Ishikawa (cell line): ENCODE measurements at regions not wholly inside any gene's neighbourhood (a gene's known extent, or its start where the extent isn't known, plus 50 kb on each side); places are given as distances from the start of the nearest gene placed in this dataset.

Experiments
- CEBPB ChIP-seq: IDR thresholded peaks from 2 replicates; pipeline ENCODE4 v1.6.1; 2012
- CREB1 ChIP-seq: IDR thresholded peaks from 2 replicates; pipeline ENCODE4 v1.6.1; 2012; ENCODE audit warnings: low read depth
- EGR1 ChIP-seq: IDR thresholded peaks from 2 replicates; pipeline ENCODE4 v1.6.1; 2012
- EP300 ChIP-seq: IDR thresholded peaks from 2 replicates; pipeline ENCODE4 v1.6.1; 2012; ENCODE audit warnings: borderline replicate concordance
- FOXM1 ChIP-seq: IDR thresholded peaks from 2 replicates; pipeline ENCODE4 v1.6.1; 2012; ENCODE audit warnings: low read depth, borderline replicate concordance
- NFIC ChIP-seq: IDR thresholded peaks from 2 replicates; pipeline ENCODE4 v1.6.1; 2012
- RAD21 ChIP-seq: IDR thresholded peaks from 2 replicates; pipeline ENCODE4 v1.6.1; 2012; ENCODE audit warnings: low read depth
- TAF1 ChIP-seq: IDR thresholded peaks from 2 replicates; pipeline ENCODE4 v1.6.1; 2012; ENCODE audit warnings: low read depth, mild to moderate bottlenecking
- TCF12 ChIP-seq: IDR thresholded peaks from 2 replicates; pipeline ENCODE4 v1.6.1; 2012; ENCODE audit warnings: low read depth
- TEAD4 ChIP-seq: IDR thresholded peaks from 2 replicates; pipeline ENCODE4 v1.6.1; 2012
- YY1 ChIP-seq: IDR thresholded peaks from 2 replicates; pipeline ENCODE4 v1.6.1; 2012; ENCODE audit warnings: low read depth
- ZBTB7A ChIP-seq: IDR thresholded peaks from 2 replicates; pipeline ENCODE4 v1.6.1; 2012; ENCODE audit warnings: low read depth
- TF ChIP-seq, protein P1 (sequence below): IDR thresholded peaks from 2 replicates; pipeline ENCODE4 v1.6.1; 2012; ENCODE audit warnings: low read depth, mild to moderate bottlenecking
- TF ChIP-seq, protein P2 (sequence below): IDR thresholded peaks from 2 replicates; pipeline ENCODE4 v1.6.1; 2012
- TF ChIP-seq, protein P3 (sequence below): IDR thresholded peaks from 2 replicates; pipeline ENCODE4 v1.6.1; 2012

DNA sequence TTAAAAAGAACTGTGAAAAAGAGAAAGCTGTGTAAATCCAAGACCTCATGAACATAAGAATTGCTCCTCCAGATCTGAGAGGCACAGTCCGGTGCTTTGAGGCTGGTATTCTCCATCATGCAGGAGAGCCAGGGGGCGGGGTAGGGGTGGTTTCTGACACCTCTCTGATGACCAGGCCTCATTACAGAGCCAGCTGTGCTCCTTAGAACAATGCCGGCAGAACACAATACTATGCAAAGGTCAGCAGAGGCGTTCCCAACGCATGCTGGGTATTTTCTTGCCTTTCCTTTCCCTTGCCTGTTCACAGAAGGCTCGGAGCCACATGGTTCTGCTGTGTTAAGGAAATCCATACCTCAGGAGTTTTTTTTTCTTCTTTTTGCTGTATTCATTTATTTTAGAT lies 91.2 kb upstream of the SOD3 start:
- no peak for TF ChIP-seq EP300
- TF ChIP-seq ZBTB7A, result no peak
- TF ChIP-seq, protein P1, sequence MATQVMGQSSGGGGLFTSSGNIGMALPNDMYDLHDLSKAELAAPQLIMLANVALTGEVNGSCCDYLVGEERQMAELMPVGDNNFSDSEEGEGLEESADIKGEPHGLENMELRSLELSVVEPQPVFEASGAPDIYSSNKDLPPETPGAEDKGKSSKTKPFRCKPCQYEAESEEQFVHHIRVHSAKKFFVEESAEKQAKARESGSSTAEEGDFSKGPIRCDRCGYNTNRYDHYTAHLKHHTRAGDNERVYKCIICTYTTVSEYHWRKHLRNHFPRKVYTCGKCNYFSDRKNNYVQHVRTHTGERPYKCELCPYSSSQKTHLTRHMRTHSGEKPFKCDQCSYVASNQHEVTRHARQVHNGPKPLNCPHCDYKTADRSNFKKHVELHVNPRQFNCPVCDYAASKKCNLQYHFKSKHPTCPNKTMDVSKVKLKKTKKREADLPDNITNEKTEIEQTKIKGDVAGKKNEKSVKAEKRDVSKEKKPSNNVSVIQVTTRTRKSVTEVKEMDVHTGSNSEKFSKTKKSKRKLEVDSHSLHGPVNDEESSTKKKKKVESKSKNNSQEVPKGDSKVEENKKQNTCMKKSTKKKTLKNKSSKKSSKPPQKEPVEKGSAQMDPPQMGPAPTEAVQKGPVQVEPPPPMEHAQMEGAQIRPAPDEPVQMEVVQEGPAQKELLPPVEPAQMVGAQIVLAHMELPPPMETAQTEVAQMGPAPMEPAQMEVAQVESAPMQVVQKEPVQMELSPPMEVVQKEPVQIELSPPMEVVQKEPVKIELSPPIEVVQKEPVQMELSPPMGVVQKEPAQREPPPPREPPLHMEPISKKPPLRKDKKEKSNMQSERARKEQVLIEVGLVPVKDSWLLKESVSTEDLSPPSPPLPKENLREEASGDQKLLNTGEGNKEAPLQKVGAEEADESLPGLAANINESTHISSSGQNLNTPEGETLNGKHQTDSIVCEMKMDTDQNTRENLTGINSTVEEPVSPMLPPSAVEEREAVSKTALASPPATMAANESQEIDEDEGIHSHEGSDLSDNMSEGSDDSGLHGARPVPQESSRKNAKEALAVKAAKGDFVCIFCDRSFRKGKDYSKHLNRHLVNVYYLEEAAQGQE, result no peak
- TF ChIP-seq NFIC, result no peak
- TF ChIP-seq, protein P2, sequence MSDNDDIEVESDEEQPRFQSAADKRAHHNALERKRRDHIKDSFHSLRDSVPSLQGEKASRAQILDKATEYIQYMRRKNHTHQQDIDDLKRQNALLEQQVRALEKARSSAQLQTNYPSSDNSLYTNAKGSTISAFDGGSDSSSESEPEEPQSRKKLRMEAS, result 0 out of 2 replicates have a peak, but pooled peaks have one; percentile 18
- TF ChIP-seq TEAD4, result no peak

DNA sequence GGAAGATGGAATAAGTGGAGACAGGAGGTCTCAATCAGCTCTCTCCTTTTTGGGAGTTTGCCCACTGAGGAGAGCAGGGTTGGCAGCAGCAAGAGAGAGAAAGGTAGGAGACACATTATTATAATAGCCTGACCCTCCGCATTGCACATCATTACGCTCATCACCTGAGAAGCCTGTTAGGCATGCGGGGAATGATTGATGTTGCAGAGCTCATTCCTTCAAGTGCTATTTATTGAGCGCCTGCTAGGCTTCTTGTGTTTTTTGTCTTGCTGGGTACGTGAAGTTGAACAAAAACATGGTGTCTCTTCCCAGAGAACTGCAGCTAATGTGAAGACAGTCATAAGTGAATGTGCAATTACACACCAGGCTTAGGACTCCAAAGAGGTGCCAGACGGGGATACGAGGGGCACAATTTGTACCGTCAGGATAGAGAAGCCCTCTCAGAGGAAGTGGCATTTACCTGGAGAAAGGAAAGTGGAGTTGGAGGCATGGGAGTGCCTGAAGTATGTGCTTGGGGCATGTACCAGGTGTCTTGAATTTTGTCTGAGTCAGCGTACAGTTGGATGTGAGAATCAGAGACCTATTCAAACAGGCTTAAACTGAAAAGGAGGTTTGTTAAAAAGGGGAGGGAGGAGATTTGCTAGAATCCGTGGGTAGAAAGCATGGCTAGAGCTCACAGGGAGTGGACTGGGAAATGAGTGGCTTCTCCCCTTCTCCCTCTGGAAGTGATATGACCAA lies 90.2 kb upstream of the SOD3 start:
- TF ChIP-seq, protein P2, result no peak
- TF ChIP-seq ZBTB7A (no peak), EP300 (no peak)

DNA sequence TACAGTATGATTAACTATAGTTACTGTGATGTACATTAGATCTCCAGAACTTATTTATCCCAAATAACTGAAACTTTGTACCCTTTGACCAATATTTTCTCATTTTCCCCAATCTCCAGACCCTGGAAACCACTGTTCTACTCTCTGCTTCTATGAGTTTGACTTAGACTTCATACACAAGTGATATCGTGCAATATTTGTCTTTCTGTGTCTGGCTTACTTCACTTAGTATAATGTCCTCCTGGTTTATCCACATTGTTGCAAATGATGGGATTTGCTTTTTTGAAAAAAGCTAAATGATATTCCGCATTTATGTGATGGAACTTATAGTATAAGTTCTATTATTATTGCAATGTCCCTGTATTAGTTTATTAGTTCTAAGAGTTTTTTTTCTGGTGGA lies 81.8 kb upstream of the SOD3 start:
- TF ChIP-seq FOXM1 (no peak), EP300 (no peak), ZBTB7A (no peak), CEBPB (peak; percentile 7; the same call in 1 of the 2 replicates)
- TF ChIP-seq, protein P3, sequence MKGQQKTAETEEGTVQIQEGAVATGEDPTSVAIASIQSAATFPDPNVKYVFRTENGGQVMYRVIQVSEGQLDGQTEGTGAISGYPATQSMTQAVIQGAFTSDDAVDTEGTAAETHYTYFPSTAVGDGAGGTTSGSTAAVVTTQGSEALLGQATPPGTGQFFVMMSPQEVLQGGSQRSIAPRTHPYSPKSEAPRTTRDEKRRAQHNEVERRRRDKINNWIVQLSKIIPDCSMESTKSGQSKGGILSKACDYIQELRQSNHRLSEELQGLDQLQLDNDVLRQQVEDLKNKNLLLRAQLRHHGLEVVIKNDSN, result no peak

DNA sequence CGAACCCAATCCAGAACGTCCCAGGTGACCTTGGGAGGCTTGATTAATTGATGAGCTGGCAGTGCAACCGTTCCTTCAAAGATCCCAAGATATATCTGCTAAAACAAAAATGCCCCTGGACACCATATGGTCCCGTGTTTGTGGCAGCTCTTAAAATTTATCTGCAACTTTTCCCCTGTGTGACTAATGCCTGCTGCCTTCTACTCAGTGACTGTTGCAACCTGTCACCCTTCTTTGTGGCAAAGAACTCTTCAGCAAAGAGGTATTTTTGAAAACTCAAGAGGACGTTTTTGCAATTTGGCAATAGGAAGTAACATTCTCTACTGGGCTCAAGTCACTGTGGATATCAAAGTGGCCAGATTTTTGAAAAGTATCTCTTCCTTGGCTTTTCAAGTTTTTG lies 75.8 kb upstream of the SOD3 start:
- TF ChIP-seq, protein P1, result no peak
- TF ChIP-seq NFIC (no peak), CREB1 (no peak), CEBPB (no peak), ZBTB7A (no peak), FOXM1 (no peak), YY1 (no peak), RAD21 (no peak)
- TF ChIP-seq, protein P2, result no peak
- TF ChIP-seq, protein P3, result no peak

DNA sequence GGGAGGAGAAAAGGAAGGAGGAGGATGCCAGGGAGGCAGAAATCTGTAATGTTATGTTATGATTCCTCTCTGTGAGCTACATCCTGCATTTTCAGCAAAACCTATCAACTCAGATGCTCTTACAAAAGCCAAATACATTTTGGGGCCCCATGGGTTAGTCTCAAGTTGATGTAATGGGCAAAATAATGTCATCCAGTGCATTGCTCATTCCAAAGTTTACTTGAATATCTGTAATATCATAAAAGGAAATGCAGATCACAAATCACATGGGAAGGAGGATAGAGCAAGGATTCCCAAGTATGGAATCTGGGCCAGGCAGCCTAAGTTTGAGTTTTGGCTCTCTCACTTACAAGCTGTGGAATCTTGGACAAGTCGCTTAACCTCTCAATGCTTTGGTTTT lies 74.9 kb upstream of the SOD3 start:
- TF ChIP-seq FOXM1, result no peak
- TF ChIP-seq EGR1, result no peak
- no peak for TF ChIP-seq RAD21
- no peak for TF ChIP-seq EP300
- TF ChIP-seq TEAD4, result no peak
- TF ChIP-seq YY1, result no peak
- no peak for TF ChIP-seq TAF1
- TF ChIP-seq, protein P3, result no peak

DNA sequence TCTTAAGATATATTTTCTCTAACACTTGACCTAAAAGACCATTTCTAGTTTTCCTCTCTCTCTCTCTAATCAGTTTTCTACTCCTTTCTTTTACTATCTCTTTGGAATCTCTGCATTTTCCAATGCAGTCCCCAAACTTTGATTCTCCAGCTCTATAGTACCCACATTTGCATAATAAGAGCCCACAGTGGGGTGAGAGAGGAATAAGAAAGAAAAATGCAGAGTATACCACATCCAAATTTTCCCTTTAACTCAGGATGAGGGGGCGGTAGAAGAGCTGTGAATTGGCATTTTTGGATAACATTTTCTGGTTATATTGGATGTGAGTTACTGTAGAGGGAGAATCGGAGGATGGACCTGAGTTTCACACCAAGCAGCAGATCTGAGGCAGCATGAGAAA lies 74.4 kb upstream of the SOD3 start:
- TF ChIP-seq TAF1, result no peak
- TF ChIP-seq RAD21, result no peak
- TF ChIP-seq FOXM1, result no peak
- no peak for TF ChIP-seq YY1
- TF ChIP-seq TEAD4, result no peak
- TF ChIP-seq, protein P2, result no peak
- TF ChIP-seq, protein P3, result no peak
- no peak for TF ChIP-seq TCF12
- no peak for TF ChIP-seq CREB1
- TF ChIP-seq CEBPB, result no peak
- no peak for TF ChIP-seq EP300
